IMR-90 (cell line): ENCODE measurements at regions not wholly inside any gene's neighbourhood (a gene's known extent, or its start where the extent isn't known, plus 50 kb on each side); places are given as distances from the start of the nearest gene placed in this dataset.

Experiments used
- ATAC-seq: fragments of 200-7000 bp; cut with Tn5 transposase; 2 replicates; pipeline ENCODE4 v1.9.1; 2020; ENCODE audit warnings: low read depth, mild to moderate bottlenecking, moderate library complexity
- BruUV-seq: library from RNA; stranded (reverse); fragments of 400-500 nt; replicated peaks from 2 replicates; lab custom pipeline; 2021; lab: Mats Ljungman, UMichigan
- CTCF ChIA-PET: fragments of 300-600 bp; formaldehyde crosslinking; extraction: SDS; loops from one replicate; lab custom pipeline; 2021; ENCODE audit warnings: antibody characterized with exemption; lab: Yijun Ruan, JAX
- POLR2A ChIA-PET: fragments of 300-600 bp; sonication (Branson Sonifier 250); formaldehyde crosslinking; loops from one replicate; lab custom pipeline; 2022; ENCODE audit warnings: antibody characterized with exemption; ENCODE audit not compliant: unreplicated experiment; lab: Charles Lee
- DNase-seq: peaks from one replicate; pipeline ENCODE4 v3.0.0; 2013
- H2AFZ ChIP-seq: replicated peaks from 2 replicates; pipeline ENCODE3; 2013; ENCODE audit warnings: low read length, mild to moderate bottlenecking; ENCODE audit not compliant: poor library complexity
- H2AK5ac ChIP-seq: 2 replicates; pipeline ENCODE4 v1.6.1; 2013; ENCODE audit warnings: low read depth, low read length, inconsistent platforms
- H2AK9ac ChIP-seq: replicated peaks from 2 replicates; pipeline ENCODE3; 2013; ENCODE audit warnings: mild to moderate bottlenecking, low read depth, low read length, moderate library complexity; ENCODE audit not compliant: poor library complexity
- H2BK120ac ChIP-seq: 2 replicates; pipeline ENCODE4 v1.6.1; 2013; ENCODE audit warnings: low read depth, low read length, inconsistent platforms
- H2BK15ac ChIP-seq: 3 replicates; pipeline ENCODE4 v1.6.1; 2013; ENCODE audit warnings: low read depth, low read length, inconsistent platforms
- H2BK20ac ChIP-seq: 2 replicates; pipeline ENCODE4 v1.6.1; 2013; ENCODE audit warnings: low read depth, mild to moderate bottlenecking, inconsistent platforms, low read length, moderate library complexity
- H2BK5ac ChIP-seq: 2 replicates; pipeline ENCODE4 v1.6.1; 2013; ENCODE audit warnings: mild to moderate bottlenecking, low read depth, low read length, inconsistent platforms; ENCODE audit not compliant: poor library complexity, severe bottlenecking
- H3K14ac ChIP-seq: replicated peaks from 2 replicates; pipeline ENCODE4 v1.6.1; 2013; ENCODE audit warnings: low read depth, low read length, inconsistent platforms
- H3K18ac ChIP-seq: 2 replicates; pipeline ENCODE4 v1.6.1; 2013; ENCODE audit warnings: low read depth, low read length, control low read depth
- H3K23ac ChIP-seq: 2 replicates; pipeline ENCODE4 v1.6.1; 2013; ENCODE audit warnings: low read depth, low read length, inconsistent platforms
- H3K27ac ChIP-seq: 2 replicates; pipeline ENCODE4 v1.5.1; 2013; ENCODE audit warnings: mild to moderate bottlenecking, control low read depth, low read length; ENCODE audit not compliant: insufficient read depth
- H3K27me3 ChIP-seq: 2 replicates; pipeline ENCODE4 v1.6.1; 2013; ENCODE audit warnings: low read length; ENCODE audit not compliant: control insufficient read depth, insufficient read depth
- H3K36me3 ChIP-seq: 2 replicates; pipeline ENCODE4 v1.6.1; 2013; ENCODE audit warnings: low read length, mixed read lengths; ENCODE audit not compliant: control insufficient read depth, insufficient read depth
- H3K4ac ChIP-seq: 2 replicates; pipeline ENCODE4 v1.6.1; 2013; ENCODE audit warnings: low read depth, low read length, inconsistent platforms
- H3K4me1 ChIP-seq: 2 replicates; pipeline ENCODE4 v1.6.1; 2013; ENCODE audit warnings: low read length, mixed read lengths; ENCODE audit not compliant: control insufficient read depth, insufficient read depth
- H3K4me2 ChIP-seq: 2 replicates; pipeline ENCODE4 v1.6.1; 2013; ENCODE audit warnings: low read depth, mild to moderate bottlenecking, control low read depth, low read length, moderate library complexity
- H3K4me3 ChIP-seq: 2 replicates; pipeline ENCODE4 v1.5.1; 2013; ENCODE audit warnings: low read depth, mild to moderate bottlenecking, control low read depth, low read length, moderate library complexity; ENCODE audit not compliant: insufficient read depth
- H3K56ac ChIP-seq: 2 replicates; pipeline ENCODE4 v1.6.1; 2013; ENCODE audit warnings: low read length, inconsistent platforms; ENCODE audit not compliant: insufficient read depth; ENCODE audit errors: extremely low read depth
- H3K79me1 ChIP-seq, 2 experiments: 2 replicates each; pipeline ENCODE4 v1.6.1; 2013; ENCODE audit warnings: low read length in 2 of 2, inconsistent platforms in 1 of 2, low read depth in 1 of 2
- H3K9ac ChIP-seq: 2 replicates; pipeline ENCODE4 v1.6.1; 2013; ENCODE audit warnings: low read depth, low read length, control low read depth
- H3K9me1 ChIP-seq: 2 replicates; pipeline ENCODE4 v1.6.1; 2013; ENCODE audit warnings: low read length, inconsistent platforms; ENCODE audit not compliant: insufficient read depth
- H3K9me3 ChIP-seq: 2 replicates; pipeline ENCODE4 v1.6.1; 2013; ENCODE audit warnings: low read length; ENCODE audit not compliant: control insufficient read depth, insufficient read depth
- H4K20me1 ChIP-seq: 2 replicates; pipeline ENCODE4 v1.6.1; 2013; ENCODE audit warnings: low read length, inconsistent platforms; ENCODE audit not compliant: insufficient read depth
- H4K5ac ChIP-seq: 2 replicates; pipeline ENCODE4 v1.6.1; 2013; ENCODE audit warnings: mild to moderate bottlenecking, low read depth, low read length, control low read depth
- H4K8ac ChIP-seq, 2 experiments: 2 replicates each; pipeline ENCODE4 v1.6.1; 2013; ENCODE audit warnings: low read depth in 2 of 2, low read length in 2 of 2, control low read depth in 1 of 2, inconsistent platforms in 1 of 2
- H4K91ac ChIP-seq: 2 replicates; pipeline ENCODE4 v1.6.1; 2013; ENCODE audit warnings: low read depth, low read length, inconsistent platforms; ENCODE audit not compliant: insufficient read depth
- BHLHE40 ChIP-seq: fragments of 150-350 bp; IDR thresholded peaks from 2 replicates; pipeline ENCODE4 v1.6.1; 2016; ENCODE audit warnings: mild to moderate bottlenecking, low read depth, low read length
- CHD1 ChIP-seq: IDR thresholded peaks from 2 replicates; pipeline ENCODE4 v1.6.1; 2012; ENCODE audit warnings: low read depth, low read length, improper control_type of control experiment
- MAZ ChIP-seq: IDR thresholded peaks from 2 replicates; pipeline ENCODE4 v1.6.1; 2012; ENCODE audit warnings: low read depth, mild to moderate bottlenecking, low read length, improper control_type of control experiment, moderate library complexity, borderline replicate concordance
- MXI1 ChIP-seq: IDR thresholded peaks from 2 replicates; pipeline ENCODE4 v1.6.1; 2012; ENCODE audit warnings: low read depth, mild to moderate bottlenecking, low read length, moderate library complexity, borderline replicate concordance
- NFE2L2 ChIP-seq: fragments of 150-350 bp; IDR thresholded peaks from 2 replicates; pipeline ENCODE4 v1.6.1; 2016; ENCODE audit warnings: low read depth, mild to moderate bottlenecking, low read length
- POLR2A ChIP-seq: IDR thresholded peaks from 2 replicates; pipeline ENCODE4 v1.6.1; 2012; ENCODE audit warnings: mild to moderate bottlenecking, low read depth, low read length
- RCOR1 ChIP-seq: IDR thresholded peaks from 2 replicates; pipeline ENCODE4 v1.6.1; 2012; ENCODE audit warnings: mild to moderate bottlenecking, low read length, improper control_type of control experiment; ENCODE audit not compliant: insufficient replicate concordance
- WGBS, 2 experiments: methylation state at CpG; one replicate each; pipeline versions ENCODE4 v1.1.5 to v1.1.7; 2013; ENCODE audit warnings: missing lambda C conversion rate in 2 of 2; ENCODE audit not compliant: insufficient read length in 1 of 2; ENCODE audit errors: extremely low coverage in 2 of 2; 5-methylcytosine and 5-hydroxymethylcytosine counted together
- dilution Hi-C: fragments of 300-500 bp; cut with HindIII; formaldehyde crosslinking; loops from one replicate; pipeline ENCODE4 v1.14.3; 2018; ENCODE audit warnings: low sequenced_read_pairs; ENCODE audit not compliant: unreplicated experiment
- in situ Hi-C: fragments of 300-500 bp; cut with MboI; formaldehyde crosslinking; loops from 3 replicates; pipeline ENCODE4 v1.14.3; 2019; ENCODE audit warnings: low sequenced_read_pairs, inconsistent platforms, mixed read lengths
- intact Hi-C: fragments of 100-400 bp; cut with micrococcal nuclease; formaldehyde crosslinking; loops from 2 replicates; pipeline ENCODE4 v1.10.0; 2022
- TF ChIP-seq, protein P1 (sequence below): fragments of 150-350 bp; IDR thresholded peaks from 2 replicates; pipeline ENCODE4 v1.6.1; 2016; ENCODE audit warnings: low read depth, mild to moderate bottlenecking, low read length, moderate library complexity, borderline replicate concordance
- TF ChIP-seq, protein P2 (sequence below): fragments of 150-350 bp; IDR thresholded peaks from 2 replicates; pipeline ENCODE4 v1.6.1; 2017; ENCODE audit warnings: mild to moderate bottlenecking, antibody characterized with exemption, low read length, low read depth
- TF ChIP-seq, protein P3 (sequence below): conservative IDR thresholded peaks from 2 replicates; pipeline ENCODE4 v1.5.1; 2012; ENCODE audit warnings: mild to moderate bottlenecking, low read depth, low read length, improper control_type of control experiment

DNA sequence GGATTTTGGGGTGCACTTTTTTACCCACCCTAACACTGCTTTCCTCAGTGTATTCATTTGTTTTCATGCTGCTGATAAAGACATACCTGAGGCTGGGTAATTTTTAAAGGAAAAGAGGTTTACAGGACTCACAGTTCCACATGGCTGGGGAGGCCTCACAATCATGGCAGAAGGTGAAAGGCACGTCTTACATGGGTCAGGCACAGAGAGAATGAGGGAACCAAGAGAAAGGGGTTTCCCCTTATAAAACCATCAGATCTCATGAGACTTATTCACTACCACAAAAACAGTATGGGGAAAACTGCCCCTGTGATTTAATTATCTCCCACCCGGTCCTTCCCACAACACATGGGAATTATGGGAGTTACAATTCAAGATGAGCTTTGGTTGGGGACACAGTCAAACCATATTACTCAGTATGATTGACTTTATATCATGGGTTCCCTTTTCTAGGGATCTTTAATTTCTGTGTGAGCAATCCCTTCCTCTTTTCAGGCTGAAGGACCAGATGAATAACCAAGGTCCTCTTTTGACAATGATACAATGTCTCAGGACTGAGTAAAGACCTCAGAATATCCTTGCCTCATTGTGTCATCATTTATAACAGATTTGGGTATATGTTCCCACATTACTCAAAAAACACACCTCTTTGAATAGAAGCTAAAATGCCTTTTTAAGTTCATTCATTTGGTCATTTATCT is 100.1 kb upstream of the TRIB2 start:
- Histone ChIP-seq H3K23ac (no peak overlapping the region), H4K8ac (no peak overlapping the region), H4K91ac (no peak overlapping the region), H2AK9ac (no peak overlapping the region), H3K4me1 (peaks cover 5% of the 10 kb centered on the region), H3K36me3 (no peaks in the 10 kb centered on the region), H3K79me1 (no peaks in the 10 kb centered on the region), H3K4me3 (no peak overlapping the region), H2BK15ac (no peak overlapping the region), H3K14ac (no peak overlapping the region), H2BK120ac (no peak overlapping the region), H2AK5ac (no peak overlapping the region), H3K4me2 (no peak overlapping the region), H4K20me1 (no peaks in the 10 kb centered on the region), H3K9me3 (no peaks in the 10 kb centered on the region), H2AFZ (no peak overlapping the region), H3K27ac (no peak overlapping the region), H3K9me1 (peaks cover 10% of the 10 kb centered on the region; the same call in 1 of the 2 replicates), H2BK20ac (no peak overlapping the region), H4K5ac (no peak overlapping the region), H3K4ac (no peak overlapping the region), H2BK5ac (no peak overlapping the region), H3K56ac (no peak overlapping the region), H3K18ac (no peak overlapping the region), H3K27me3 (no peaks in the 10 kb centered on the region), H3K9ac (no peak overlapping the region)
- in situ Hi-C loops: no loop called here
- no TSS peak for BruUV-seq
- intact Hi-C loops: no loop called here
- dilution Hi-C loops: no loop called here
- DNase-seq (no peak), ATAC-seq (no peak)
- no CpG with 5 or more reads among the region's 2 CpGs for WGBS, 2 experiments
- ChIA-PET CTCF (no interaction called here), POLR2A (no interaction called here)
- TF ChIP-seq NFE2L2 (no peak), MXI1 (no peak), RCOR1 (no peak), MAZ (no peak), CHD1 (no peak), BHLHE40 (no peak), POLR2A (no peak)
- TF ChIP-seq, protein P1, sequence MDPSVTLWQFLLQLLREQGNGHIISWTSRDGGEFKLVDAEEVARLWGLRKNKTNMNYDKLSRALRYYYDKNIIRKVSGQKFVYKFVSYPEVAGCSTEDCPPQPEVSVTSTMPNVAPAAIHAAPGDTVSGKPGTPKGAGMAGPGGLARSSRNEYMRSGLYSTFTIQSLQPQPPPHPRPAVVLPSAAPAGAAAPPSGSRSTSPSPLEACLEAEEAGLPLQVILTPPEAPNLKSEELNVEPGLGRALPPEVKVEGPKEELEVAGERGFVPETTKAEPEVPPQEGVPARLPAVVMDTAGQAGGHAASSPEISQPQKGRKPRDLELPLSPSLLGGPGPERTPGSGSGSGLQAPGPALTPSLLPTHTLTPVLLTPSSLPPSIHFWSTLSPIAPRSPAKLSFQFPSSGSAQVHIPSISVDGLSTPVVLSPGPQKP: no peak
- TF ChIP-seq, protein P2, sequence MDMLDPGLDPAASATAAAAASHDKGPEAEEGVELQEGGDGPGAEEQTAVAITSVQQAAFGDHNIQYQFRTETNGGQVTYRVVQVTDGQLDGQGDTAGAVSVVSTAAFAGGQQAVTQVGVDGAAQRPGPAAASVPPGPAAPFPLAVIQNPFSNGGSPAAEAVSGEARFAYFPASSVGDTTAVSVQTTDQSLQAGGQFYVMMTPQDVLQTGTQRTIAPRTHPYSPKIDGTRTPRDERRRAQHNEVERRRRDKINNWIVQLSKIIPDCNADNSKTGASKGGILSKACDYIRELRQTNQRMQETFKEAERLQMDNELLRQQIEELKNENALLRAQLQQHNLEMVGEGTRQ: no peak
- TF ChIP-seq, protein P3, sequence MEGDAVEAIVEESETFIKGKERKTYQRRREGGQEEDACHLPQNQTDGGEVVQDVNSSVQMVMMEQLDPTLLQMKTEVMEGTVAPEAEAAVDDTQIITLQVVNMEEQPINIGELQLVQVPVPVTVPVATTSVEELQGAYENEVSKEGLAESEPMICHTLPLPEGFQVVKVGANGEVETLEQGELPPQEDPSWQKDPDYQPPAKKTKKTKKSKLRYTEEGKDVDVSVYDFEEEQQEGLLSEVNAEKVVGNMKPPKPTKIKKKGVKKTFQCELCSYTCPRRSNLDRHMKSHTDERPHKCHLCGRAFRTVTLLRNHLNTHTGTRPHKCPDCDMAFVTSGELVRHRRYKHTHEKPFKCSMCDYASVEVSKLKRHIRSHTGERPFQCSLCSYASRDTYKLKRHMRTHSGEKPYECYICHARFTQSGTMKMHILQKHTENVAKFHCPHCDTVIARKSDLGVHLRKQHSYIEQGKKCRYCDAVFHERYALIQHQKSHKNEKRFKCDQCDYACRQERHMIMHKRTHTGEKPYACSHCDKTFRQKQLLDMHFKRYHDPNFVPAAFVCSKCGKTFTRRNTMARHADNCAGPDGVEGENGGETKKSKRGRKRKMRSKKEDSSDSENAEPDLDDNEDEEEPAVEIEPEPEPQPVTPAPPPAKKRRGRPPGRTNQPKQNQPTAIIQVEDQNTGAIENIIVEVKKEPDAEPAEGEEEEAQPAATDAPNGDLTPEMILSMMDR: no peak
